ENCODE measurements at regions not wholly inside any gene's neighbourhood (a gene's known extent, or its start where the extent isn't known, plus 50 kb on each side); places are given as distances from the start of the nearest gene placed in this dataset.

DNA sequence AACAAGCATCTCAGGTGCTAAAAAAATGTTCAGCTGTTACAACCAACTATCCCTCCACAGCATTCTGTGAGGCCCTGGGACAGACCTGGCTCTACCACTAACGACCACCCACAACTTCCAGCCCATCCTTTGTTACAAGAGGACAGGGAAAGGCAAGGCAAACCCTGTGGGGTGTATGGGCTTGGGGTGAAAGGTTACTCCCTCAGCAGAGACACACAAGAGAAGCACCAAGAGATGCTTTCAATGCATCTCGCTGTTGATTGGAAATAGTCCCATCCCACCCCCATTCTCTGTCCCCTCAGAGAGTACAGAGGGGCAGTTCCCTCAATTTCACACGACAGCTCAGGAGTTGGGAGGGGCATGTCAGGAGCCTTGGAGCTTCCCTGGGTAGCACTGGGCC lies 234.1 kb downstream of the CAAP1 start:
- Histone ChIP-seq H3K27me3 (ENCODE audit: insufficient read depth, low read length) (no peaks in the 10 kb centered on the region), H2AFZ (ENCODE audit: low read length) (no peak overlapping the region), H3K79me2 (ENCODE audit: insufficient read depth, low read length) (no peaks in the 10 kb centered on the region), H3K36me3 (ENCODE audit: insufficient read depth, low read length) (no peaks in the 10 kb centered on the region), H3K4me2 (ENCODE audit: low read length) (no peak overlapping the region), H3K9me2 (ENCODE audit: low read depth, low read length) (no peaks in the 10 kb centered on the region), H3K4me3 (ENCODE audit: low read depth, low read length, poor library complexity, severe bottlenecking) (no peak overlapping the region), H3K9me3 (ENCODE audit: low read length) (no peaks in the 10 kb centered on the region), H3K4me1 (ENCODE audit: insufficient read depth, low read length, severe bottlenecking) (peaks cover 4% of the 10 kb centered on the region), H3F3A (ENCODE audit: insufficient read depth, low read length) (no peaks in the 10 kb centered on the region), H3K9ac (ENCODE audit: low read length) (no peak overlapping the region), H4K20me1 (ENCODE audit: insufficient read depth, low read length) (no peaks in the 10 kb centered on the region), H3K27ac (ENCODE audit: low read depth, low read length, poor library complexity, severe bottlenecking) (no peak overlapping the region)
- TF ChIP-seq, protein P1, sequence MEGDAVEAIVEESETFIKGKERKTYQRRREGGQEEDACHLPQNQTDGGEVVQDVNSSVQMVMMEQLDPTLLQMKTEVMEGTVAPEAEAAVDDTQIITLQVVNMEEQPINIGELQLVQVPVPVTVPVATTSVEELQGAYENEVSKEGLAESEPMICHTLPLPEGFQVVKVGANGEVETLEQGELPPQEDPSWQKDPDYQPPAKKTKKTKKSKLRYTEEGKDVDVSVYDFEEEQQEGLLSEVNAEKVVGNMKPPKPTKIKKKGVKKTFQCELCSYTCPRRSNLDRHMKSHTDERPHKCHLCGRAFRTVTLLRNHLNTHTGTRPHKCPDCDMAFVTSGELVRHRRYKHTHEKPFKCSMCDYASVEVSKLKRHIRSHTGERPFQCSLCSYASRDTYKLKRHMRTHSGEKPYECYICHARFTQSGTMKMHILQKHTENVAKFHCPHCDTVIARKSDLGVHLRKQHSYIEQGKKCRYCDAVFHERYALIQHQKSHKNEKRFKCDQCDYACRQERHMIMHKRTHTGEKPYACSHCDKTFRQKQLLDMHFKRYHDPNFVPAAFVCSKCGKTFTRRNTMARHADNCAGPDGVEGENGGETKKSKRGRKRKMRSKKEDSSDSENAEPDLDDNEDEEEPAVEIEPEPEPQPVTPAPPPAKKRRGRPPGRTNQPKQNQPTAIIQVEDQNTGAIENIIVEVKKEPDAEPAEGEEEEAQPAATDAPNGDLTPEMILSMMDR (IDR thresholded peaks at IDR 0.05; ENCODE audit: low read length): no peak
- no peak for TF ChIP-seq EZH2 (IDR thresholded peaks at IDR 0.05; ENCODE audit: borderline replicate concordance, low read length)

DNA sequence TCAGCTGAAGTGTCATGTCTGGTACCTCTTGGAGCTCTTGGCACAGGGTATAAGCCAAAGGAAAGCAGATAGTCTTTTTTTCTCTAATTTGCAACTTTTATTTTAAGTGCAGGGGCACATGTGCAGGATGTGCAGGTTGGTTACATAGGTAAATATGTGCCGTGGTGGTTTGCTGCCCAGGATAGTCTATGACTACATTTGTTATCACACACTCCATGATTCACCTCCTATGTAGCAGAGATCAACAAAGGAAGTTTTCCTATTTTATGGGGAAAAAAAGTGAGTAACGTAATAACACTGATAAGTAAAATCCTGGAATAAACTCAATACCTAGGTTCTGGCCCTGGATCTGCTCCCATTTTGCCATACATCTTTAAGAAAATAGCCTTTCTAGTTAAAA lies 234.6 kb downstream of the CAAP1 start:
- Histone ChIP-seq H3K9me2 (ENCODE audit: low read depth, low read length) (no peaks in the 10 kb centered on the region), H3K4me1 (ENCODE audit: insufficient read depth, low read length, severe bottlenecking) (peaks cover 4% of the 10 kb centered on the region), H3K36me3 (ENCODE audit: insufficient read depth, low read length) (no peaks in the 10 kb centered on the region), H3K79me2 (ENCODE audit: insufficient read depth, low read length) (no peaks in the 10 kb centered on the region), H3F3A (ENCODE audit: insufficient read depth, low read length) (no peaks in the 10 kb centered on the region), H3K4me3 (ENCODE audit: low read depth, low read length, poor library complexity, severe bottlenecking) (no peak overlapping the region), H3K9ac (ENCODE audit: low read length) (no peak overlapping the region), H3K27me3 (ENCODE audit: insufficient read depth, low read length) (no peaks in the 10 kb centered on the region), H3K27ac (ENCODE audit: low read depth, low read length, poor library complexity, severe bottlenecking) (no peak overlapping the region), H3K9me3 (ENCODE audit: low read length) (no peaks in the 10 kb centered on the region), H3K4me2 (ENCODE audit: low read length) (no peak overlapping the region), H4K20me1 (ENCODE audit: insufficient read depth, low read length) (no peaks in the 10 kb centered on the region), H2AFZ (ENCODE audit: low read length) (no peak overlapping the region)
- TF ChIP-seq, protein P1 (IDR thresholded peaks at IDR 0.05; ENCODE audit: low read length): no peak
- TF ChIP-seq EZH2 (IDR thresholded peaks at IDR 0.05; ENCODE audit: borderline replicate concordance, low read length): no peak

DNA sequence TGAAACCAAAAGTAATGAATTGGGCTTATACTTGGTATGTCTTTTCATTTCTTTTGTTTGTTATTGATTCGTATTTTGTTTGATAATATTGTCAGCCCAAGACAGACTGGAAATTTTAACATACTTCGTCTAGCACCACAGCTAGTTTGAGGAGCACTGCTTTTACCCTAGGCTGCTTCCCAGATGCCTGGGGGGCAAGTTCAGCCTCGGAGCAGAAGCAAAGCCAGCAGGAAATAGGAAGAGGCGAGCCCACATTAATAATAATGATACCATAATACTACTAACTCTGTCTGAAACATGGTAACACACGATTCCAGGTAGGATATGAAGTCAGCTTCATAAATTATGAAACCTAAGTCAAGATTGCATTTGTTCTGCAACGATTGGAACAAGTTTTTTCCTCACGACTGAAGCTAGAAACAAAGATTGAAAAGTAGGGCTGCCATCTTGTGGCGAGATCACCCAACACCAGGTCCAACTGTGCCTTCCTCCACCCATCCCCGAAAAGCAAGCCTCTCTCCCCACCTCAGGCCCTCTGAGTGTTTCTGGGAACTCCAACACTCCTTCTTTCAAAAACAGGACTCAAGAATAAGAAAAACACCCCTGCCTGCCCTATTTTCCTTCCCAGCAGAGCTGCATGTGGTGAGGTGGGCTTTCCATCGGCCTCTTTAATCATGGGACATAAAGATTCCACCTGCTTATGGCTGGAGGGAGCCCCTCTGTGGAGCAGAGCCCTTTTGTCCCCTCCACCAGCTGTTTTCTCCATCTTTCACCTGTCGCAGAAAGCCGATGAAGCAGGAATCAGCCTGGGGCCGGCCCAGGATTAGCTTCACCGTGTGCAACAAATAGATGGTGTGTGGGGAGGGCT lies 236.4 kb downstream of the CAAP1 start:
- peak overlapping the region; percentile 36; the same call in 1 of the 2 replicates for H3K4me2 ChIP-seq (ENCODE audit: low read length)

More for the DNA sequence above, 236.4 kb downstream of the CAAP1 start:
- no peak overlapping the region for H2AFZ ChIP-seq (ENCODE audit: low read length)
- no peak overlapping the region for H3K4me3 ChIP-seq (ENCODE audit: low read depth, low read length, poor library complexity, severe bottlenecking)
- no peaks in the 10 kb centered on the region for H3K79me2 ChIP-seq (ENCODE audit: insufficient read depth, low read length)
- H3K9me2 ChIP-seq (ENCODE audit: low read depth, low read length): no peaks in the 10 kb centered on the region
- no peak for TF ChIP-seq EZH2 (IDR thresholded peaks at IDR 0.05; ENCODE audit: borderline replicate concordance, low read length)
- TF ChIP-seq, protein P1 (IDR thresholded peaks at IDR 0.05; ENCODE audit: low read length): peak; percentile 59
- H3K36me3 ChIP-seq (ENCODE audit: insufficient read depth, low read length): no peaks in the 10 kb centered on the region
- no peak overlapping the region for H3K9ac ChIP-seq (ENCODE audit: low read length)
- no peaks in the 10 kb centered on the region for H3K9me3 ChIP-seq (ENCODE audit: low read length)
- no peaks in the 10 kb centered on the region for H3F3A ChIP-seq (ENCODE audit: insufficient read depth, low read length)
- peaks cover 4% of the 10 kb centered on the region for H3K4me1 ChIP-seq (ENCODE audit: insufficient read depth, low read length, severe bottlenecking)
- H3K27me3 ChIP-seq (ENCODE audit: insufficient read depth, low read length): no peaks in the 10 kb centered on the region
- H4K20me1 ChIP-seq (ENCODE audit: insufficient read depth, low read length): no peaks in the 10 kb centered on the region
- no peak overlapping the region for H3K27ac ChIP-seq (ENCODE audit: low read depth, low read length, poor library complexity, severe bottlenecking)
